ENCODE measurements at regions not wholly inside any gene's neighbourhood (a gene's known extent, or its start where the extent isn't known, plus 50 kb on each side); places are given as distances from the start of the nearest gene placed in this dataset.

DNA sequence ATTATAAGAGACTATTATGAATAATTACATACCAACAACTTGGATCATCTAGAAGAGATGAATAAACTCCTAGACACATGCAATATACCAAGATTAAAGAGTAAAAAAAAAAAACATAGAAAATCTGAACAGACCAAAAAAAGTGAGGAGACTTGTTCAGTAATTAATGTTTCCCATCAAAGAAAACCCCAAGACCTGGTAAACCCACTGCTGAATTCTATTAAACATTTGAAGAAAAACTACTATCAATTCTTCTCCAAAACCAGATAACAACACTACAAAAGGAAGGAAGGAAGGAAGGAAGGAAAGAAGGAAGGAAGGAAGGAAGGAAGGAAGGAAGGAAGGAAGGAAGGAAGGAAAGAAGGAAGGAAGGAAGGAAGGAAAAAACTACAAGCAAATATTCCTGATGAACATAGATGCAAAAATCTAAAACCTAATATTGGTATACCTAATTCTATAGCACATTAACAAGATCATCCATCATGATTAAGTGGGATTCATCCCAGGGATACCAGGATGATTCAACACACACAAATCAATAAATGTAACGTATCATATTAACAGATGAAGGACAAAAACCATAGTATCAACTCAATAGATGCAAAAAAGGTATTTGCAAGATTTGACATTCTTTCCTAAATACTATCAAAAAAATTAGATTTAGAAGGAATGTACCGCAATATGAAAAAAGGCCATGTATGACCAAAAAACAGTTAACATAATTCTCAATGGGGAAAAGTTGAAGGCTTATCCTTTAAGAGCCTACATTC is 445.5 kb downstream of the KCNH5 start:
- no peak for DNase-seq

DNA sequence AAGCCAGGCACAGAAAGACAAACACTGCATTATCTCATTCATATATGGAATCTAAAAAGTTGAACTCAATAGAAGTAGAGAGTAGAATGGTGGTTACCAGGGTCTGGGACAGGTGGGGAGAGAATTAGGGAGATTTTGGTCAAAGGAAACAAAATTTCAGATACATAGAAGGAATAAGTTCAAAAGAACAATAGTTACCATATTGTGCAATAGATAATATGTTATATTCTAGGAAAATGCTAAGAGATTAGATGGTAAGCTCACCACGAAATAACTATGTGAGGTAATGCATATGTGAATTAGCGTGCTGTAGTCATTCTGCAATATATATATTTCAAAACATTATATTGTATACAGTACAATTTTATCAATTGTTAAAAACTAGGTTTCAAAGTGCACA is 442.5 kb downstream of the KCNH5 start:
- DNase-seq, result no peak

DNA sequence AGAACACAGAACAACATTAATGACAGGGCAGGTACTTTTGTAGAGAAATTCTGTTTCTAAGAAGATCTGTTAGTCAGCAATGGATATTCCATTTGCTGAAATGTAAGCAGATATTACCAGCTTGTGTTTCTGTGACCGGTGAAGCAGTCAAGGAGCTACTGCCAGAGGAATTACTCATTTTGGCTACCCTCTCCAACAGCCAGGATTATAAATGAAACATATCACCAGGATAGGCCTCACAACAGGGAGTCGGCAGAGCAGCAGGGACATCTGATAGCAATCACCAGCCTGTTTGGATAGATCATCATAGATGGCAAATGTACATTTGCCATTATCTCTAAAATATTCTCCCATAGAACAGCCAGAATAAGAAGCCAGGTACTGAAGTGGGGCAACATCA is 440.7 kb downstream of the KCNH5 start:
- DNase-seq, result no peak

DNA sequence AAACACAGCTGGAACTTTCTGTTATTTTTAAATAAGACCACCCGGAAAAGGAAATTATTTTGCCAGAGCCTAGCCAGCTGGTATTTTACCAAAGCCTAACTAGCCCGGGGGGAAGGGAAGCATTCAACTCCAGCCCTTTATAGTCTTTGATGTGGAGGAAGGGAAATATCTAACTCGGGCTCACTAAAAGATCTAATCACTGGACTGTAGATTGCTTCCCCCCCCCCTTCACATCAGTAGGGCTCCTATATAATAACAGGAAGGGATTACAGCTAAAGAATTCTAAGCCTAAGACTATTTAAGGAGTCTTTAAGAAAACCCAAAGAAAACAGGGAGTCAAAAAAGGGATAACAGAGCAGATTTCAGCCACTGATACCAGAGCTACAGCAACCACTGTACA is 431.1 kb downstream of the KCNH5 start:
- no peak for DNase-seq

DNA sequence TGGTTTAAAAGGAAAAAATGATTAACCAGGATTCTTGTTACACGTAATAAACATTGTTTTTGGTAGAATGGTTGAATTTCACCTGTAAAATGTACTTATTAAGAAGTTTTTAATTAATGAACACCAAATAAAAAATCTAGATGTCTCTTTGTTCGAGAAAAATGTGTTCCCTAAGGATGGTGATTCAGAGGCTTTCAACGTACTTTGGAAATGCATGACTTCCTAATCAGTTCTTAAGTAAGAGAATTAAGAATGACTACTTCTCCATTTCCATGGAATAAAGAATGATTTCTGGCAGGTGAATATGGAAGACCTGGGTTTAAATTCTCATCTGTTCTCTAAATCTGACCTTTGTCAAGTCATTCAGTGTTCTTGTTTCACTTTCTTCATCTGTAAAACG is 428.6 kb downstream of the KCNH5 start:
- no peak for DNase-seq

DNA sequence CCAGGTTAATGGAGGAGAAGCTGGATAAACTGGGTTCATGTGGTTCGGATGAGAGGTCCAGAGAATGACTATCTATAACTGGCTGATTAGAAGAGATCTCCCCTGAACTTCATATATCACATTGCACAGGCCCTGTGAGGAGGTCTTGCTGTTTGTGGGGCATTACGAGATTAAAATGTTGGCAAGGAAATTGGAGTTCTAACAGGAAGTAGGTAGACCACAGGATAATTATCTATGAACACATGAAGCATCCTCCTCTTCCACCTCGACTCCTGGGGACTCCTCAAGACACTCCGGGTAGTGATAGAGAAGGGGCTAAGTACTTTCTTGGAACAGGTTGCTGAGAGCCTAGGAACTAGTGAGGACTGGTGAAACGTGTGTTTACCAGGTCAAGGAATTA is 418.8 kb downstream of the KCNH5 start:
- DNase-seq, result no peak

DNA sequence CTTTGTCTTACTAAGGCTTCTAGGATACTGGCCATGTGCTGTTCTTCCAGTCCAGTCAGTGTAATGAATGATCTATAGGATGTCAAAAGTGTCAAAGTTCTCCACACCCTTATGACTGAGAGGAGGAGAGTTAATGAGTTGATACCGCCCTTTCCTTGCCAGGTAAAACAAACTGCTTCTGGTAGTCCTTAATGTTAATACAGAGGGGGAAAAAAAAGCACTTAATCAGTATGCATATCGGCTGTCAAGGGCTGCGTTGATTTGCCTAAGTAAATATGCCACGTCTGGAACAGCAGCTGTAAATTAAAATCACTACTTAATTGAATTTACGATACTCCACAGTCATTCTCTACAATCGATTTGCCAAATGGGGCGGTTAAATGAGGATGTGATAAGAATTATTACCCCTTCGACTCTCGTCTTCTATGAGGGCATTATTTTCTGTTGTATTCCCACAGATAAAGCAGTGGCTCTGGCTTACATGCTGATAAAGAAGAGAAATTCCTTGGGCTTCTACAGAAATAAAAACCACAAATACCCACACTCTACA is 416.0 kb downstream of the KCNH5 start:
- no peak for DNase-seq

DNA sequence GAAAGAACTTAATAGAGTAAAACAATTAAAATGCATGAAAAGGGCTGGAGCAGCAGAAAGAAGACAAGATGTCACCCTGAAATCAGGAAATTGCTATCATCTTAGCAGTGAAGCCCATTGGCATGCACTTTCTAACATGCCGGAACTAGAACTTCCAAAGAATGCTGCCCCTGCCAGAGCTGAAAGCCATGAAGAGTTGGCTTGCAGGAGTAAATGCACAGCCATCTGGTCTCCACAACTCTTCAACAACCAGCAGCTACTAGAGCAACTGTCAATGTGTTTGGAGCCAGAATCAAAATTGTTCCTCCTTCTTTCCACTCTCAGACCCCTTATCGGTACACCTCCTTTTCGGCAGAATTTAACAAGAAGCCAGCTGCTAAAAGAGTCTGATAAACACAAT is 414.1 kb downstream of the KCNH5 start:
- DNase-seq, result no peak

DNA sequence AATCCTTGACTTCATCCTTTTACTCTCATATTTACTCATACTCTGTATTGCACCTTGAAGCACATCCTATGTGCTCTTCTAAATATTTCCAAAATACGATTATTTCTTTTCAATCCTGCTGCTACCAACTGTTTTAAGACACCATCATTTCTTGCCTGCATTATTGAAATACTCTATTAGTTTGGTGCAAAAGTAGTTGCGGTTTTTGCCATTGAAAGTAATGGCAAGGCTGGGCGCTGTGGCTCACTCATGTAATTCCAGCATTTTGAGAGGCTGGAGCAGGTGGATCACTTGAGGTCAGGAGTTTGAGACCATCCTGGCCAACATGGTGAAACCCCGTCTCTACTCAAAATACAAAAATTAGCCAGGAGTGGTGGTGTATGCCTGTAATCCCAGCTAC is 412.5 kb downstream of the KCNH5 start:
- no peak for DNase-seq

DNA sequence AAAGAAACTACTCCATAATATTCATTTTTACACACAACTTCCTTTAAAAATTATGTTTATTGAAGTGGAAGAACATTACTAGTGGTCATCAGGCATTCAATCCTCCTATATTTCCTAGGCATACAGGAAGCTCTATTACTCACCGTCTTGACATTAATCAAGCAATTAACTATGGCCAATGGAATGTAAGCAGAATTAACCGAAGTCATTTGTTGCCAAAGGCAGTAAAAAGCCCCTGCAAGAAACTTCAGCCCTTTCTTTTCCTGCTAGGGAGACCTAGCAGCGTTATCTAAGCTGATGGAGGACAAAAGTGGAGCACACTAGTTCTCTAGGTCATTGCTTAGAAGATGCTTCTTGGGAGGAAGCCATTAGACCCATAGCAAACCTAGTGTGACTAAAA is 399.6 kb downstream of the KCNH5 start:
- no peak for DNase-seq

Data from NCI-H187 (cell line).